ENCODE measurements at regions not wholly inside any gene's neighbourhood (a gene's known extent, or its start where the extent isn't known, plus 50 kb on each side); places are given as distances from the start of the nearest gene placed in this dataset.

DNA sequence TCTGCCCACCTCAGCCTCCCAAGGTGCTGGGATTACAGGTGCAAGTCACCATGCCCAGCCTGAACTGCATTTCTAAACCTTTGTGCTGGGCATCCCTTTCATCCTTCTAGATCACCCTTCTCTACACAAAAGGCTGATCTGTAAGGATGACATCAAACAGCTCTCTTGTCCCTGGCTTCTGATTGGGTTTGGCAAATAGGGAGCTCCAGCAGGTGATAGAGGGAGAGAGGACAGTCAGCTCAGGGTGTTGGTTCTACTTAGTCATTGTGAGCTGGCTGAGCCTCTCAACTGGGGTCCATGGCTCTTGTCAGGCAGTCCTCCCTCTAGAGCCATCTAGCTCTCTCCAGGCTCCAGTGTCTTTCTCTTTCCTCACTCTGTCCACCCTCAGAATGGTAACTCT lies 237.6 kb upstream of the JARID2 start:
- DNase-seq (ENCODE audit: low read depth) = no peak
- TF ChIP-seq, protein P1, sequence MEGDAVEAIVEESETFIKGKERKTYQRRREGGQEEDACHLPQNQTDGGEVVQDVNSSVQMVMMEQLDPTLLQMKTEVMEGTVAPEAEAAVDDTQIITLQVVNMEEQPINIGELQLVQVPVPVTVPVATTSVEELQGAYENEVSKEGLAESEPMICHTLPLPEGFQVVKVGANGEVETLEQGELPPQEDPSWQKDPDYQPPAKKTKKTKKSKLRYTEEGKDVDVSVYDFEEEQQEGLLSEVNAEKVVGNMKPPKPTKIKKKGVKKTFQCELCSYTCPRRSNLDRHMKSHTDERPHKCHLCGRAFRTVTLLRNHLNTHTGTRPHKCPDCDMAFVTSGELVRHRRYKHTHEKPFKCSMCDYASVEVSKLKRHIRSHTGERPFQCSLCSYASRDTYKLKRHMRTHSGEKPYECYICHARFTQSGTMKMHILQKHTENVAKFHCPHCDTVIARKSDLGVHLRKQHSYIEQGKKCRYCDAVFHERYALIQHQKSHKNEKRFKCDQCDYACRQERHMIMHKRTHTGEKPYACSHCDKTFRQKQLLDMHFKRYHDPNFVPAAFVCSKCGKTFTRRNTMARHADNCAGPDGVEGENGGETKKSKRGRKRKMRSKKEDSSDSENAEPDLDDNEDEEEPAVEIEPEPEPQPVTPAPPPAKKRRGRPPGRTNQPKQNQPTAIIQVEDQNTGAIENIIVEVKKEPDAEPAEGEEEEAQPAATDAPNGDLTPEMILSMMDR (IDR thresholded peaks at IDR 0.05; ENCODE audit: low read depth, low read length, missing control alignments) = no peak
- in situ Hi-C loops (cut with HindIII; ENCODE audit: low sequenced_read_pairs) = no loop called here
- H3K4me3 ChIP-seq (ENCODE audit: low read depth, low read length) = no peak overlapping the region

DNA sequence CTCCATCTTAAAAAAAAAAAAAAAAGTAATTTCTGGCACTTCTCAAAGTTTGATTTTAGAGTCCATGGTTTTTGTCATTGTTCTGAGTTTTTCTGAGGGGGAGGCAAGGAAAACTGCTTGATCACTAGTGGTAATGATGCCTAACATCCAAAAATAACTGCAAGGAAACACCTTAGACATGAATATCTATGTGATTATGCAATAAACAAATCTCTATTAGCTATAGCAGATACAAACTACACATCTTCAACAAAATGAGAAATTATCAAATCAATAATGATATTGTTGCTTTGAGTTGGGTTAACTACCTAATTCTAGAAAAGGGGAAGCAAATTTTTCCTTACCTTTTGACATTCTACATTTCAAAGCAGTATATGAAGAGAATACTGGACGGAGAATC lies 230.9 kb upstream of the JARID2 start:
- in situ Hi-C loops (cut with HindIII; ENCODE audit: low sequenced_read_pairs) = no loop called here
- DNase-seq (ENCODE audit: low read depth) = no peak
- TF ChIP-seq, protein P1 (IDR thresholded peaks at IDR 0.05; ENCODE audit: low read depth, low read length, missing control alignments) = no peak
- no peak overlapping the region for H3K4me3 ChIP-seq (ENCODE audit: low read depth, low read length)

DNA sequence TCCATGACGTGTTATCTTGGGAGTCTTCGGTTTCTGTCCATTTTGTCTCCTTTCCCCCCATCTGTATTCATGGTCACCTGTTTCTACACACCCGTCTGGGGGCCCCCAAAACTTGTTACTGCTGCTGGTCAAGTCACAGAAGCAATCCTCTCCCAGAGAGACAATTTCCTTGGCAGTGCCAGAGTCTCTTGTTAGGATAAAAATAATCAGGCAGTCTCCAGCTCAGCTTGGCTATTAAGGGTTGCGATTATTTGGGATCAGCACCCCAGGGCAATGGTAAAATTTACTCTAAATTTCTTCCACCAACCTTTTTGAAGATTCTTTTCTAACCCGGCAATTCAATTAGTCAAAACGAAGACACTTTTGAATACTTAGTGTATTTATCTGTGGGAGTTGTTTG lies 229.1 kb upstream of the JARID2 start:
- TF ChIP-seq, protein P1 (IDR thresholded peaks at IDR 0.05; ENCODE audit: low read depth, low read length, missing control alignments) = no peak
- DNase-seq (ENCODE audit: low read depth) = no peak
- H3K4me3 ChIP-seq (ENCODE audit: low read depth, low read length) = no peak overlapping the region
- in situ Hi-C loops (cut with HindIII; ENCODE audit: low sequenced_read_pairs) = no loop called here

DNA sequence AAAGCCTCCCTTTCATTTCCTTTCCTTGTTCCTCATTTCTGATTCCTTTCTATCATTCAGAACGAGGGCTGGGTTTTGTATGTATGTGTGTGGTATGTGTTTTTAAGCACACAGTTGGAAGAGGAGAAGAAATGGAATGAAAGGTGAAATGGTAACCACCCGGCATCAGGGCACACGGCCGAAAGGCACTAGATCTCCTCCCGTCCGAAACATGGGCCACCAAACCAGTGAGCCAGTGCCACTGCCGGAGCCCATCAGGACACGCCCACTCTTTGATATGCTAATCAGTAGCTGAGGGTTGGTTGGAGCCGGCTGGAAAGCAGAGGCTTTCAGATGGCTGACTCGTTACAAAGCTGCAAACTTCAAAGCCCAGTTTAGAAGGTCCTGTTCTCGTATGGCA lies 228.6 kb upstream of the JARID2 start:
- DNase-seq (ENCODE audit: low read depth) = no peak
- H3K4me3 ChIP-seq (ENCODE audit: low read depth, low read length) = no peak overlapping the region
- in situ Hi-C loops (cut with HindIII; ENCODE audit: low sequenced_read_pairs) = no loop called here
- TF ChIP-seq, protein P1 (IDR thresholded peaks at IDR 0.05; ENCODE audit: low read depth, low read length, missing control alignments) = no peak

DNA sequence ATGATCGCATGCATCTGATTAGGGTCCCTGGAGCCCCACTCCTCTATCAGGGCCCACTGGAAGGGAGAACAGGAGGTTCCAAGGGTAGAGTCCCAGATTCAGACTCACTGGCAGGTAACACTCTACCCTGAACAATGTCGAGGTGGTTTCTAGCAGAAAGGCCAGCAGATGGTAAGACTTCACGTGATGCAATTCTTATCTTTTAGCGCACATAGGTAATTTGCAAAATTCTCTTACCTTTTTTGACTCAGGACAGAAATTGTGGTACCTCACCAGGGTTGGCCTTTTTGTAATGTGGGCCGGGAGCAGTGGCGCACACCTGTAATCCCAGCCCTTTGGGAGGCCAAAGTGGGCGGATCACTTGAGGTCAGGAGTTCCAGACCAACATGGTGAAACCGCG lies 228.1 kb upstream of the JARID2 start:
- no peak overlapping the region for H3K4me3 ChIP-seq (ENCODE audit: low read depth, low read length)
- TF ChIP-seq, protein P1 (IDR thresholded peaks at IDR 0.05; ENCODE audit: low read depth, low read length, missing control alignments) = no peak
- DNase-seq (ENCODE audit: low read depth) = no peak
- in situ Hi-C loops (cut with HindIII; ENCODE audit: low sequenced_read_pairs) = no loop called here

DNA sequence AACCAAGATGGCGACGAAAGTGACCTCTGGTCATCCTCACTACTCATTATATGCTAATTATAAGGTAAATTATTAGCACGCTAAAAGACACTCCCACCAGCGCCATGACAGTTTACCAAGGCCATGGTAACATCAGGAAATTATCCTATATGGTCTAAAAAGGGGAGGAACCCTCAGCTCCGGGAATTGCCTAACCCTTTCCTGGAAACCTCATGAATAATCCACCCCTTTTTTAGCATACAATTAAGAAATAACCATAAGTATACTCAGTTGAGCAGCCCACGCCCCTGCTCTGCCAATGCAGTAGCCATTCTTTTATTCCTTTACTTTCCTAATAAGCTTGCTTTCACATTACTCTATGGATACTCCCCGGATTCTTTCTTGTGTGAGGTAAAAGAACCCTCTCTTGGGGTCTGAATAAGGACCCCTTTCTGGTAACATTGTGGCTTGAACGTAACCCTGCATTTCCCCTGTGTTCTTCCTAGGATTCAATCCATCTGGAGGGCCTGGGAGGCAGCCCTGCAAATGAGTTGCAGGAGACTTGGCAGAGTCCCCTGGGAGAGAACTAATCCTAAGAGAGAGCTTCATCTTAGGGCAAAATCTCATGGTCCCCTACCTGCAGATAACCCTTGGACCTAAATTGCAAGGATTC lies 225.6 kb upstream of the JARID2 start:
- in situ Hi-C loops (cut with HindIII; ENCODE audit: low sequenced_read_pairs) = no loop called here
- TF ChIP-seq, protein P1 (IDR thresholded peaks at IDR 0.05; ENCODE audit: low read depth, low read length, missing control alignments) = no peak
- no peak for DNase-seq (ENCODE audit: low read depth)
- H3K4me3 ChIP-seq (ENCODE audit: low read depth, low read length) = no peak overlapping the region

All from astrocyte of the cerebellum (primary cell).